B cell (primary cell): ENCODE measurements at regions not wholly inside any gene's neighbourhood (a gene's known extent, or its start where the extent isn't known, plus 50 kb on each side); places are given as distances from the start of the nearest gene placed in this dataset.

Source experiments
- ATAC-seq: fragments of 200-7000 bp; cut with Tn5 transposase; one replicate; pipeline ENCODE4 v1.10.0; 2021; ENCODE audit warnings: low read depth, mild to moderate bottlenecking, moderate number of reproducible peaks, moderate library complexity
- CTCF ChIA-PET: fragments of 350-600 bp; sonication (Branson Sonifier 250); formaldehyde crosslinking; loops from one replicate; lab custom pipeline; 2021; ENCODE audit warnings: antibody characterized with exemption, inconsistent platforms; lab: Charles Lee
- POLR2A ChIA-PET: fragments of 350-600 bp; sonication (Branson Sonifier 250); formaldehyde crosslinking; loops from one replicate; lab custom pipeline; 2021; ENCODE audit warnings: antibody characterized with exemption; lab: Charles Lee
- DNase-seq: peaks from one replicate; pipeline ENCODE4 v3.0.0; 2013
- H2AFZ ChIP-seq: 2 replicates; pipeline ENCODE4 v1.6.1; 2012; ENCODE audit warnings: mild to moderate bottlenecking, low read depth, low read length; ENCODE audit not compliant: insufficient read depth, poor library complexity, severe bottlenecking
- H3K27ac ChIP-seq, 2 donors: 1 replicate in 1 of 2; 2 replicates in 1 of 2; pipeline ENCODE4 v1.5.1; 2012 to 2013; ENCODE audit warnings: low read length in 2 of 2, mild to moderate bottlenecking in 2 of 2, moderate library complexity in 1 of 2
- H3K27me3 ChIP-seq, 4 experiments: fragments of 200-600 bp in 1 of 4; sonication (generic) in 1 of 4; replicated peaks in 1 of 4; 1 replicate in 2 of 4; 2 replicates in 2 of 4; pipeline versions ENCODE4 v1.6.1 to v1.7.0; 2013 to 2016; ENCODE audit warnings: low read length in 3 of 4, mild to moderate bottlenecking in 2 of 4, mixed read lengths in 1 of 4, moderate library complexity in 1 of 4; ENCODE audit not compliant: insufficient read depth in 4 of 4, control insufficient read depth in 3 of 4; ENCODE audit errors: control extremely low read depth in 1 of 4
- H3K36me3 ChIP-seq, 2 experiments: replicated peaks in 1 of 2; 1 replicate in 1 of 2; 2 replicates in 1 of 2; pipeline versions ENCODE4 v1.6.1 to v1.7.1; 2013; ENCODE audit warnings: low read length in 1 of 2; ENCODE audit not compliant: insufficient read depth in 2 of 2, control insufficient read depth in 1 of 2; ENCODE audit errors: control extremely low read depth in 1 of 2, extremely low read depth in 1 of 2
- H3K4me1 ChIP-seq, 2 donors: fragments of 200-600 bp in 1 of 2; sonication (generic) in 1 of 2; 1 replicate in 1 of 2; 2 replicates in 1 of 2; pipeline versions ENCODE4 v1.5.1 to v1.6.1; 2013 to 2017; ENCODE audit warnings: low read length in 2 of 2; ENCODE audit not compliant: control insufficient read depth in 2 of 2, insufficient read depth in 2 of 2
- H3K4me2 ChIP-seq: replicated peaks from 2 replicates; pipeline ENCODE3; 2012; ENCODE audit warnings: mild to moderate bottlenecking, low read depth, low read length; ENCODE audit not compliant: poor library complexity, severe bottlenecking
- H3K4me3 ChIP-seq, 5 experiments: fragments of 200-600 bp in 1 of 5; sonication (generic) in 1 of 5; 1 replicate in 3 of 5; 2 replicates in 2 of 5; pipeline versions ENCODE4 v1.5.1 to v1.7.0; 2011 to 2016; ENCODE audit warnings: low read length in 4 of 5, mild to moderate bottlenecking in 4 of 5, low read depth in 2 of 5, control low read depth in 1 of 5, moderate library complexity in 1 of 5; ENCODE audit not compliant: insufficient read depth in 1 of 5; ENCODE audit errors: control extremely low read depth in 1 of 5, extremely low read depth in 1 of 5
- H3K79me2 ChIP-seq: fragments of 200-600 bp; sonication (generic); one replicate; pipeline ENCODE4 v1.6.0; 2016; ENCODE audit warnings: low read length; ENCODE audit not compliant: control insufficient read depth, insufficient read depth
- H3K9ac ChIP-seq: fragments of 200-600 bp; sonication (generic); 2 replicates; pipeline ENCODE4 v1.6.1; 2017; ENCODE audit warnings: mild to moderate bottlenecking, low read length, moderate library complexity
- H3K9me3 ChIP-seq, 3 donors: one replicate each; pipeline versions ENCODE4 v1.6.1 to v1.7.1; 2013; ENCODE audit warnings: low read length in 2 of 3; ENCODE audit not compliant: control insufficient read depth in 2 of 3, insufficient read depth in 1 of 3; ENCODE audit errors: control extremely low read depth in 1 of 3
- H4K20me1 ChIP-seq: 2 replicates; pipeline ENCODE4 v1.6.0; 2012; ENCODE audit warnings: mild to moderate bottlenecking, low read length; ENCODE audit not compliant: insufficient read depth, control insufficient read depth, poor library complexity, severe bottlenecking
- H3K27ac Mint-ChIP-seq: one replicate; pipeline ENCODE4 v1.8.0; 2021; ENCODE audit warnings: mixed read lengths
- H3K27me3 Mint-ChIP-seq: one replicate; pipeline ENCODE4 v1.8.0; 2021; ENCODE audit warnings: mixed read lengths
- H3K4me1 Mint-ChIP-seq: one replicate; pipeline ENCODE4 v1.8.0; 2021; ENCODE audit warnings: mixed read lengths
- H3K4me3 Mint-ChIP-seq: one replicate; pipeline ENCODE4 v1.8.0; 2021; ENCODE audit warnings: mixed read lengths
- H3K9me3 Mint-ChIP-seq: one replicate; pipeline ENCODE4 v1.8.0; 2022; ENCODE audit warnings: mixed read lengths; ENCODE audit not compliant: insufficient read depth
- EZH2 ChIP-seq: IDR thresholded peaks from 2 replicates; pipeline ENCODE4 v1.6.1; 2012; ENCODE audit warnings: borderline replicate concordance, low read depth, mild to moderate bottlenecking, moderate library complexity, low read length; ENCODE audit not compliant: insufficient read depth, poor library complexity, severe bottlenecking
- WGBS: methylation state at CpG from one replicate; pipeline ENCODE4 v1.1.5; 2013; ENCODE audit warnings: missing lambda C conversion rate; ENCODE audit not compliant: insufficient coverage; 5-methylcytosine and 5-hydroxymethylcytosine counted together
- intact Hi-C: fragments of 100-400 bp; cut with micrococcal nuclease; formaldehyde crosslinking; loops from one replicate; pipeline ENCODE4 v1.10.0; 2022
- TF ChIP-seq, protein P1 (sequence below): fragments of 200-600 bp; IDR thresholded peaks from one replicate; pipeline ENCODE4 v1.8.0; 2022; ENCODE audit warnings: antibody characterized with exemption, mild to moderate bottlenecking

DNA sequence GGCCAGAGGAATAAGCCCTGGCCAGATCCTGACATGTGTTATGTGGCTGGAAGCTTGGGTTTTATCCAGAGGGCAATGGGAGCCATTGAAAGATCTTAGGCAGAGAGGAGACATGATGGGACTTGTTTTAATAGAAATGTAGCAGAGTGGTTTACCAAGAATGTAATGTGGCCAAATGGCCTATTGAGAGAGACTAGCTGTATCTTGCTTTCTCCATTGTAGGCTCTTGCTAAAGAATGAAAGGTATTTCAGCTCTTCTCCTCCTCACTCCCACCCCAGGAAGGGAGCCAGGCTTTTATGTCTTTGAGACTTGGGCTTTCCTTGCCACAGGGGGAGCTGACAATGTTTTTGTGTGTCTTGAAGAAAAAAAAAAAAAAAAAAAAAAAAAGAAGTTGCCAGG, 82.3 kb downstream of the TRIM29 start:
- no peak overlapping the region for H3K4me2 ChIP-seq
- TF ChIP-seq, protein P1, sequence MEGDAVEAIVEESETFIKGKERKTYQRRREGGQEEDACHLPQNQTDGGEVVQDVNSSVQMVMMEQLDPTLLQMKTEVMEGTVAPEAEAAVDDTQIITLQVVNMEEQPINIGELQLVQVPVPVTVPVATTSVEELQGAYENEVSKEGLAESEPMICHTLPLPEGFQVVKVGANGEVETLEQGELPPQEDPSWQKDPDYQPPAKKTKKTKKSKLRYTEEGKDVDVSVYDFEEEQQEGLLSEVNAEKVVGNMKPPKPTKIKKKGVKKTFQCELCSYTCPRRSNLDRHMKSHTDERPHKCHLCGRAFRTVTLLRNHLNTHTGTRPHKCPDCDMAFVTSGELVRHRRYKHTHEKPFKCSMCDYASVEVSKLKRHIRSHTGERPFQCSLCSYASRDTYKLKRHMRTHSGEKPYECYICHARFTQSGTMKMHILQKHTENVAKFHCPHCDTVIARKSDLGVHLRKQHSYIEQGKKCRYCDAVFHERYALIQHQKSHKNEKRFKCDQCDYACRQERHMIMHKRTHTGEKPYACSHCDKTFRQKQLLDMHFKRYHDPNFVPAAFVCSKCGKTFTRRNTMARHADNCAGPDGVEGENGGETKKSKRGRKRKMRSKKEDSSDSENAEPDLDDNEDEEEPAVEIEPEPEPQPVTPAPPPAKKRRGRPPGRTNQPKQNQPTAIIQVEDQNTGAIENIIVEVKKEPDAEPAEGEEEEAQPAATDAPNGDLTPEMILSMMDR: no peak
- TF ChIP-seq EZH2: no peak
- H3K4me3 ChIP-seq: no peak overlapping the region
- Mint-ChIP-seq H3K27me3 (peaks cover 32% of the 10 kb centered on the region), H3K4me1 (no peaks in the 10 kb centered on the region), H3K9me3 (no peaks in the 10 kb centered on the region), H3K4me3 (no peak overlapping the region), H3K27ac (no peak overlapping the region)
- DNase-seq (no peak), ATAC-seq (no peak)
- no peaks in the 10 kb centered on the region for H3K36me3 ChIP-seq
- intact Hi-C loops: no loop called here
- H3K27me3 ChIP-seq: peaks cover 0 to 2% (median 0%) of the 10 kb centered on the region in 4 experiments
- CTCF ChIA-PET: no interaction called here
- POLR2A ChIA-PET: no interaction called here
- H3K4me1 ChIP-seq: no peaks in the 10 kb centered on the region
- no peak overlapping the region for H3K9ac ChIP-seq
- no peaks in the 10 kb centered on the region for H3K9me3 ChIP-seq
- no peak overlapping the region for H2AFZ ChIP-seq
- H4K20me1 ChIP-seq: no peaks in the 10 kb centered on the region
- H3K79me2 ChIP-seq: no peaks in the 10 kb centered on the region
- H3K27ac ChIP-seq: no peak overlapping the region

DNA sequence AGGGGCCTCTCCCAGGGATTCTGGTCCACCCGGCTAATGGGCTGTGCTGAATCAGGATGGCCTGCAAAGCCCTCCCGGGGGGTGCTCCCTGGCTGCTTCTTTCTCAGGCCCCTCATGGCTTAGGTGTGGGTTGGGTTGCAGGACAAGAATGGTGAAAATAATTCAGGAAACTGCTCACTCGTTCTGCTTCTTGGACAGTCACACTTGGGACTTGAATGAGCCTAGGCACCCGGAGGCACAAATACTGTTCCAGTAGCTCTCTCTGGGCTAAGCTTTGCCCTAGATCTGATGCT, 83.2 kb downstream of the TRIM29 start:
- H3K9ac ChIP-seq: no peak overlapping the region
- H3K9me3 ChIP-seq: no peaks in the 10 kb centered on the region
- H3K4me3 ChIP-seq: no peak overlapping the region
- no peaks in the 10 kb centered on the region for H3K4me1 Mint-ChIP-seq
- H3K79me2 ChIP-seq: no peaks in the 10 kb centered on the region
- no peak overlapping the region for H3K4me2 ChIP-seq
- H3K4me3 Mint-ChIP-seq: no peak overlapping the region
- H4K20me1 ChIP-seq: no peaks in the 10 kb centered on the region
- CTCF ChIA-PET: no interaction called here
- H3K27me3 ChIP-seq: peaks cover 0 to 2% (median 0%) of the 10 kb centered on the region in 4 experiments
- H3K4me1 ChIP-seq: no peaks in the 10 kb centered on the region
- no peak for DNase-seq
- H3K36me3 ChIP-seq: no peaks in the 10 kb centered on the region
- H3K27ac Mint-ChIP-seq: no peak overlapping the region
- ATAC-seq: no peak
- no peaks in the 10 kb centered on the region for H3K9me3 Mint-ChIP-seq
- H3K27ac ChIP-seq: no peak overlapping the region
- POLR2A ChIA-PET: no interaction called here
- no peak overlapping the region for H2AFZ ChIP-seq
- intact Hi-C loops: no loop called here
- WGBS: 89% methylated on average over 4 of the region's 4 CpGs
- peaks cover 32% of the 10 kb centered on the region for H3K27me3 Mint-ChIP-seq
- no peak for TF ChIP-seq EZH2
- TF ChIP-seq, protein P1: no peak
